Breast epithelium (tissue), 3 donors: ENCODE measurements at regions not wholly inside any gene's neighbourhood (a gene's known extent, or its start where the extent isn't known, plus 50 kb on each side); places are given as distances from the start of the nearest gene placed in this dataset.

Source experiments
- CTCF ChIP-seq, 3 donors: fragments of 450-650 bp; IDR thresholded peaks; one replicate each; pipeline ENCODE4 v1.5.1; 2016 to 2017; ENCODE audit warnings: antibody characterized with exemption in 3 of 3, mild to moderate bottlenecking in 3 of 3, moderate library complexity in 3 of 3
- POLR2A ChIP-seq: fragments of 450-650 bp; IDR thresholded peaks from one replicate; pipeline ENCODE4 v1.6.1; 2016; ENCODE audit warnings: antibody characterized with exemption, mild to moderate bottlenecking, moderate library complexity
- POLR2AphosphoS5 ChIP-seq, 3 donors: sonication (generic); formaldehyde crosslinking; IDR thresholded peaks; one replicate each; pipeline ENCODE4 v1.6.1; 2017; ENCODE audit warnings: antibody characterized with exemption in 3 of 3

GRCh38 chr9:71515107-71515506, 253.2 kb downstream of the CEMIP2 start:
- no peak for TF ChIP-seq POLR2A
- TF ChIP-seq CTCF (IDR thresholded peaks at IDR 0.05): no peak
- TF ChIP-seq POLR2AphosphoS5 (IDR thresholded peaks at IDR 0.05): no peak
